Skeletal muscle satellite cell (primary cell): ENCODE measurements at regions not wholly inside any gene's neighbourhood (a gene's known extent, or its start where the extent isn't known, plus 50 kb on each side); places are given as distances from the start of the nearest gene placed in this dataset.
A peak's percentile ranks its signal among the peaks of the same experiment; 100 is the strongest.

Experiments
- H3K27me3 ChIP-seq: 2 replicates; pipeline ENCODE4 v1.7.0; 2013; ENCODE audit warnings: low read length; ENCODE audit not compliant: control insufficient read depth, insufficient read depth
- H3K36me3 ChIP-seq: 2 replicates; pipeline ENCODE4 v1.7.0; 2013; ENCODE audit warnings: mild to moderate bottlenecking, control low read depth, low read length; ENCODE audit not compliant: insufficient read depth
- H3K4me1 ChIP-seq: 2 replicates; pipeline ENCODE4 v1.7.0; 2013; ENCODE audit warnings: low read length; ENCODE audit not compliant: control insufficient read depth, insufficient read depth
- H3K4me2 ChIP-seq: 2 replicates; pipeline ENCODE4 v1.7.0; 2013; ENCODE audit warnings: mild to moderate bottlenecking, low read length
- H3K4me3 ChIP-seq: 2 replicates; pipeline ENCODE4 v1.7.0; 2013; ENCODE audit warnings: low read length
- H3K9ac ChIP-seq: 2 replicates; pipeline ENCODE4 v1.7.0; 2013; ENCODE audit warnings: mild to moderate bottlenecking, low read depth, low read length, moderate library complexity
- H3K9me3 ChIP-seq: replicated peaks from 2 replicates; pipeline ENCODE4 v1.7.0; 2013; ENCODE audit warnings: mild to moderate bottlenecking, control low read depth, low read length

DNA sequence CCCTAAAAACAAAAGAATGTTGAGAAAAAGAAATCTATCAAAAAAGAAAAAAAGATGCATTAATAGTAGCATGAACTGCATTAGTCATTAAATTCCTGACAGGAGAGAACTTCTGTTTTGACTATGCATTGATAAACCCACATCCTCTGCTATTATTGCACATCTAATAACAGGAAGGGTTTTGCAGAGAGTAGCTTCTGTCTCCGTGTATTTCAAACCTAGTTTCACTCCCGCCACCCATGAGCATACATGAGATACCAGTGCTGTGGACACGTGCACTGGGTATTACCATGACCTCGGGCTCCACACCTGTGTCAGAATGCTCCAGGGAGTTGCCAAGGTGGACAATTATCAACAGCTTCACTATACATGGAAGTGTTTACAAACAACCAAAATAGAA, 449.1 kb upstream of the SOX5 start:
- Histone ChIP-seq H3K4me1 (no peaks in the 10 kb centered on the region), H3K4me2 (no peak overlapping the region), H3K36me3 (no peaks in the 10 kb centered on the region), H3K9ac (no peak overlapping the region), H3K4me3 (no peak overlapping the region), H3K27me3 (no peaks in the 10 kb centered on the region), H3K9me3 (no peaks in the 10 kb centered on the region)

DNA sequence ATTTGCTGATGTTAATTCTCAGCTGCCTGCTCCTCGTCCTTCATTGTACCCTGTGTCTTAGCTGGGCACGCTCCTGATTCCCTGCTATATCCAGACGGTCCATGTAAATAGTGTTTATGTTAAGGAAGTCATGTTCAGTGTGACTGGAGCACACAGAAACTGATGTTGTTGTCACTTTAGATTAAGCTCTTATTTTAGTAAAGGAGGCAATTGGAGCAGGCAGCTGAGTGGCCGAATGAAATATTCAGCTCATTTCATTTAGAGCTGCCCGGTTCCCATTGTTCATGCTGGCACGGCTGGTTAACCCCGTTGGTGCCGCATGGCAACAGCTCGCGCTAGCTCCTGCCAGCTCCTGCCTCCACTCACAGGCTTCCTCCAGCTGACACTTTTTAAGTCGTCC, 446.8 kb upstream of the SOX5 start:
- H3K4me2 ChIP-seq: no peak overlapping the region
- no peaks in the 10 kb centered on the region for H3K4me1 ChIP-seq
- H3K9ac ChIP-seq: no peak overlapping the region
- H3K36me3 ChIP-seq: no peaks in the 10 kb centered on the region
- H3K9me3 ChIP-seq: no peaks in the 10 kb centered on the region
- no peaks in the 10 kb centered on the region for H3K27me3 ChIP-seq
- no peak overlapping the region for H3K4me3 ChIP-seq

DNA sequence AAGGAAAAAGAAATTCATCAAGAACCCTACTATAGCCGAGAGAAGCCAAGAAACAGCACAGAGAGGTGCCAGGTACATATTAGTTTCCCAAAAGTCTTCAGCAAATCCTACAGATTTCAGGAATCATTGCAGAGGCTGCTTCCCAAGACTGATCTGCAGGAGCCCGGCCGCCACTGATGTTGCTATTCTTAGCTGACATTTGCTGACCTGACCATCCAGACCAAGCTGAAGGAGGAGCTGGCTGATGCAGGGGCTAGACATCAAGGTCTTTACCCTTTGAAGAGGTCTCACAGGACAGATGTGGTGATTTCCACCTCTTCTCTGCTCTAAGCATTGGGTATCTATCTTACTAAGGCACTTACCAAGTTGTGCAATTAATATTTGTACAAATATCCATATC, 444.8 kb upstream of the SOX5 start:
- no peaks in the 10 kb centered on the region for H3K27me3 ChIP-seq
- no peak overlapping the region for H3K4me3 ChIP-seq
- H3K9me3 ChIP-seq: no peaks in the 10 kb centered on the region
- H3K4me1 ChIP-seq: no peaks in the 10 kb centered on the region
- H3K9ac ChIP-seq: no peak overlapping the region
- no peak overlapping the region for H3K4me2 ChIP-seq
- no peaks in the 10 kb centered on the region for H3K36me3 ChIP-seq

DNA sequence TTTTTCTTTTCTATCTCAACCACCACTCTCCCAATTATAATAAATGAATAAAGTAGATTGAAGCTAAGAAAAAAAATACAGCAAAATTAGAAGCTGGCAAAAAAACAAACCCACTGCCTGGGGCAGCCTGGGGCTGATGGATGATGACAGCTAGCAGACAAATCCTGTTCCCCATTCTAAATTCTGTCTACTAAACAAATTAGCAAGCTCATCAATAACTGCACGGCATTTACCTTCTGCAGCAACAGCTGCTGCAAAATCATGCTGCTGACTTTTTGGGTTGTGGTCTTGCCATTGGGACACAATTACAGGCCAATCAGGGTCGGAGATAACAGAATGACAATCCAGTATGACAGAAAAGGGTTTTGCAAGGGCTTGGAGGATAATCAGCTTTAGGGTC, 443.6 kb upstream of the SOX5 start:
- H3K4me1 ChIP-seq: no peaks in the 10 kb centered on the region
- no peaks in the 10 kb centered on the region for H3K27me3 ChIP-seq
- H3K9ac ChIP-seq: no peak overlapping the region
- H3K4me3 ChIP-seq: no peak overlapping the region
- no peaks in the 10 kb centered on the region for H3K36me3 ChIP-seq
- H3K4me2 ChIP-seq: no peak overlapping the region
- H3K9me3 ChIP-seq: no peaks in the 10 kb centered on the region

DNA sequence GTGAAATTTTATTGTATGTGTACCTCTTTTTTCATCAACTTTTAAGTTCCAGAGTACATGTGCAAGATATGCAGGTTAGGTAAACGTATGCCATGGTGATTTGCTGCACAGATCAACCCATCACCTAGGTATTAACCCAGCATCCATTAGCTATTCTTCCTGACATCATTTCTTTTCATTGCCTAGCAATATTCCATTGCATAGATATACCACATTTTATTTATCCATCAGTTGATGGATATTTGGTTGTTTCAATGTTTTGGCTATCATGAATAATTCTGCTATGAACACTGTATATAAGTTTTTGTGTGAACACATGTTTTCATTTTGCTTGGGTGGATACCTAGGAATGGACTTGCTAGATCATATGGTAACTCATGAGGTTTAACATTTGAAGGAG, 439.9 kb upstream of the SOX5 start:
- Histone ChIP-seq H3K4me3 (no peak overlapping the region), H3K4me2 (no peak overlapping the region), H3K9me3 (no peaks in the 10 kb centered on the region), H3K9ac (no peak overlapping the region), H3K4me1 (no peaks in the 10 kb centered on the region), H3K36me3 (no peaks in the 10 kb centered on the region), H3K27me3 (no peaks in the 10 kb centered on the region)

DNA sequence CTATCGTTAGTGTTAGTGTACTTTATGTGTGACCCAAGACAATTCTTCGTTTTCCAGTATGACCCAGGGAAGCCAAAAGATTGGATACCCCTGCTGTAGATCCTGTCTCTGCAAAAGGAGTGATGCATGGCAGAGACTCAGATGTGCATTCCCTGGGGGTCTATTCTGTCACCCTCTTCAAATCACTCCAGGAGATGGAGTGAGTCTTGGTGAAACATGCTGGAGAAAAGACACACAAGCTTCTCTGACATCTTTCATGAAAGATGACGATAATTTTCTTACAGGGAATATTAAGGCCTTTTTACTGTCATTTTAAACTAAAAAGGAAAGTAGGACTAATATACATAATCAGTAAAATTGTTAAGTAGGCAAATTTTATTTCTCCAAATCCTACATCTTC, 437.9 kb upstream of the SOX5 start:
- Histone ChIP-seq H3K4me3 (no peak overlapping the region), H3K27me3 (no peaks in the 10 kb centered on the region), H3K4me1 (no peaks in the 10 kb centered on the region), H3K4me2 (no peak overlapping the region), H3K9me3 (no peaks in the 10 kb centered on the region), H3K9ac (no peak overlapping the region), H3K36me3 (no peaks in the 10 kb centered on the region)

DNA sequence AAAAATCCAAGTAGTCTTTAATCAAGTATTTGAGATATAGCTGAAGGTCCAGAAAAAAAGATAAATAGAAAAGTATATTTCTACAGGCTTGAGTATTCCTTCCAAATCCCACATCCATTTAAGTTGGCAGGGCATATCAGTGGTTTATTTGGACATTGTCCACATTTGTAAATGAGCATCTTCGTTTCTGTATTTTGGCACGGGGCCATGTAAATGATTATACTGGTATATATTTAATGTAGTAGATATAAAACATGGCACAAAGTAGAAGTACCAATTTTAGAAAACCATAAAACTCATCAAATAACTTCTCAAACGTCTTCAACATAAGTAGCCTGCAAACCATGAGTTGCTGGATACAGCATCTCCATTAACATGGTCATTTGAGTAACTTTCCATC, 437.4 kb upstream of the SOX5 start:
- no peak overlapping the region for H3K4me3 ChIP-seq
- H3K36me3 ChIP-seq: no peaks in the 10 kb centered on the region
- no peaks in the 10 kb centered on the region for H3K27me3 ChIP-seq
- H3K9ac ChIP-seq: no peak overlapping the region
- H3K4me2 ChIP-seq: no peak overlapping the region
- H3K4me1 ChIP-seq: no peaks in the 10 kb centered on the region
- no peaks in the 10 kb centered on the region for H3K9me3 ChIP-seq

DNA sequence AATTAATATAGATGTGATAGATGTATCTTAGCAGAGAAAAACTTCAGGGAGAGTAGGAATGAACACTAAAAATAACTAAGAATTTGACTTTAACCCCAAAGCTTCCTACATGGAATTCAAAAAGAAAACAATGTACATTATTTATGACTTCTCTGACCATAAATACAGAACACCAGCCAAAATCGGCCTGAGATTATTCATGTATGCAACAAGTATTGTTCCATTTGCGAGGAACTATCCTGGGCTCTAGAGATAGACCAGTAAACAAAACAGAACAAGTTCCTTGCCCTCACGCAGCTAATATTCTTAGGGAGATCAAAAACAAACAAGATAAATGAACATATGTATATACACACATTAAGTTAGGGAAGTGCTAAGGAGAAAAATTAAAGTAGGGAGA, 432.3 kb upstream of the SOX5 start:
- H3K9me3 ChIP-seq: no peaks in the 10 kb centered on the region

DNA sequence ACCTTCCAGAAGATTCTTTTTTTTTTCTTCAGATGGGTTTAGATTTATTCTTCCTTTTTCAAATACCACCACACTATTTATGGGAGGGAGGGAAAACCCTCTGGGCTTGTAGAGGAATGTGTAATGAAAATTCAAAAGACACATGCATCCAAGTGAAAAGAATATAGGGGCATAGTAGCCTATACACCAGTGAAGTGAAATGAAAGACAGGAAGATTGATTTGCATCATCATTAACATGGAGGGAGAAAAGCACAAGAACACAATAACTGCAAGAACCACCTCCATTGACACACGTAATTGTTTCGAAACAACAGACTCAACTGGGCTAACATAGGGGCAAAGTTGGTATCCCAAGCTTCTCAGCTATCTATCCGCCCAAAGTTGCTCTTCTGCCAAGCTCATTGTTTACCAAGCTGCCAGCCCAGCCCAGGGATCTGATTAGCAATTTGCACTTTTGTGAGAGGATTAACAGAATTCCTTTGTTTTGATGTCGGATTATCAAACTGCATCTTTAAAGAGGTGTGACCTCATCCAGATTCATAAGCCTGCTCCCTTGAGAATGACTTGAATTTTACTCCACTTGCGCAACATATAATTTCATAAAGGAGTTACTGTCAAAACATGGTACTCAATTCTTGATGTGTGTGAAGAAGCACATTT, 430.5 kb upstream of the SOX5 start:
- H3K4me3 ChIP-seq: no peak overlapping the region
- H3K27me3 ChIP-seq: no peaks in the 10 kb centered on the region
- H3K9ac ChIP-seq: no peak overlapping the region
- no peaks in the 10 kb centered on the region for H3K4me1 ChIP-seq
- H3K36me3 ChIP-seq: no peaks in the 10 kb centered on the region
- no peak overlapping the region for H3K4me2 ChIP-seq
- H3K9me3 ChIP-seq: no peaks in the 10 kb centered on the region

More for the DNA sequence above, 432.3 kb upstream of the SOX5 start:
- Histone ChIP-seq H3K27me3 (no peaks in the 10 kb centered on the region), H3K9ac (no peak overlapping the region), H3K36me3 (no peaks in the 10 kb centered on the region), H3K4me3 (no peak overlapping the region), H3K4me2 (no peak overlapping the region), H3K4me1 (no peaks in the 10 kb centered on the region)

DNA sequence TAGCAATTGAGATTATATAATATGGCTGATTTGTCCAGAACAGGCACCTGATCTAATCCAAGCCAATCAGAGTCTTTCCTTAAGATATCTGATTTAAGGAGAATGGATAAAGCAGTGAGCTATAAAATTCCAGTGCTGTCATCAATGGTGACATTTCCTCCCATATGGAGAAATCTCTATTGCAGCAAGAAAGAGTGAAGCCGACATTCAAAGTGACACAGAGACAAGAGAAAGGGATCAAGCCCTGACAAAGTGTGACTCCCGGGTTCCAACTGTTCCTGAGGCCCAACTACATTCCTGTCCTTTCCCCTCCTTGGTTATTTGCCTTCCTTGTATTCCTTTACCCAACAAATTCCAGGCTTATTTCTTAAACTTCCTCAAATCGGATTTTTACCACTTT, 430.0 kb upstream of the SOX5 start:
- Histone ChIP-seq H3K36me3 (no peaks in the 10 kb centered on the region), H3K27me3 (no peaks in the 10 kb centered on the region), H3K9ac (no peak overlapping the region), H3K4me3 (no peak overlapping the region), H3K4me2 (no peak overlapping the region), H3K9me3 (no peaks in the 10 kb centered on the region), H3K4me1 (no peaks in the 10 kb centered on the region)

DNA sequence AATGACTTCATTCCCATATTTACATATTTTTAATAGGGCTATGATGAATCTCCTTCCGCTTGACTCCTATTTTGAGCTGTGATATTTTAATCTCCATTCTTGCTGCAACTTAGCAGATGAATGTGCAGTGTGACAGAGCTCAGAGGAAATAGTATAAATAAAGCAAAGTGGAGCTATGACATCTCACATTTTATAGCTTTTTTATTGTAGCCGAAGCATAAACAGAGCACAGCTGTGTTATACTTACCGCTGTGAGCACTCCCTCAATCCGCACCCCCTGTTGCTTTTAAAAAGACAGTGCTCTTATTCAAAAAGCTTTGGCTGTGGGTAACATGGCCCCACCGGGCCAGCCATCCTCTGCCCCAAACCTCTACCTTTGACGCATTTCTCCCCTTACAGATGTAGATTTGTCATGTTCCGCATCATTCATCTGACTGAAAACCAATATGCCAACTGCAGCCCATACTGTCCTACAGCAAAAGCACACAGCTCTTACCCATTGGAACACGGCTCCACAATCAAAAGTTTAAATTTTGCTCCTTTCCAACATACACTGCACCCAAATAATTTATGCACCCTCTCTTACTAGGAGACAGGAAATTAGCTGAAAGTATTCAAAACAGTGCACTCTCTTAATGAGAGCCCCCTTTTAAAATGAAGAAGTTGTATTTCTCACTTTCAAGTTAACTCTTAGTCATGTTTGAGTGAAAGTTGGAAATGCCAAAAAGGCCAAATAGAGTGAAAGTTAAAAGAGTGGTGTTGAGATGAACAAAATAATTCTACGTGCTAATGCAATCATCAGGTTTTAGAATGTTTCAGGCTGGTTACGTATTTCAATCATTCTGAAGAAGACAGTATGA, 429.3 kb upstream of the SOX5 start:
- Histone ChIP-seq H3K27me3 (no peaks in the 10 kb centered on the region), H3K4me2 (peak overlapping the region; percentile 17), H3K9me3 (no peaks in the 10 kb centered on the region), H3K36me3 (no peaks in the 10 kb centered on the region), H3K4me3 (peak overlapping the region; percentile 7), H3K9ac (no peak overlapping the region), H3K4me1 (no peaks in the 10 kb centered on the region)

DNA sequence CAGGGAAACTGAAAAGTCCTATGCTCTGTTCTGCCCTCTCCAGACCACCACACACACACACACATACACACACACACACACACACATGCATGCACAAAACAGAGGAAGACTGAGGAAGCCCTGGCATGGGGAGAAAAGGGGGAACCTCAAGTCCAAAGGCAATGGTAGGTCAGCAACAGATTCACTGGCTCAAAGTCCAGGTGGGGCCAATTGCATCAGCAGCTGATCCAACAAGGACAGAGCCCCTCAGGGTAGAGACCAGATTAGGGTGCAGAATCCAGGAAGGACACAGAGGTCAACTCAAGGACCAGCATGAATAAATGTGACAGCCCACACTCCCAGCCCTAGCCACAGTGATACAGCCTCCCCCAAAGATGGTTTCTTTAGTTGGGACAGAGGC, 425.0 kb upstream of the SOX5 start:
- Histone ChIP-seq H3K9me3 (no peaks in the 10 kb centered on the region), H3K9ac (no peak overlapping the region), H3K4me3 (no peak overlapping the region), H3K36me3 (no peaks in the 10 kb centered on the region), H3K27me3 (no peaks in the 10 kb centered on the region), H3K4me2 (no peak overlapping the region), H3K4me1 (no peaks in the 10 kb centered on the region)
